ENCODE measurements at regions not wholly inside any gene's neighbourhood (a gene's known extent, or its start where the extent isn't known, plus 50 kb on each side); places are given as distances from the start of the nearest gene placed in this dataset.

GRCh38 chr2:60105906-60106305 lies 447.5 kb downstream of the BCL11A start:
- Histone ChIP-seq H3K27ac (no peak overlapping the region), H3K4me1 (peaks cover 0 to 8% (median 0%) of the 10 kb centered on the region in 9 donors), H3K27me3 (no peaks in the 10 kb centered on the region), H3K9me3 (no peaks in the 10 kb centered on the region), H3K4me3 (no peak overlapping the region), H3K36me3 (no peaks in the 10 kb centered on the region)
- ATAC-seq, result no peak
- DNase-seq, result no peak
- 85 to 90% methylated on average over 7 of the region's 7 CpGs for WGBS, 2 donors
- intact Hi-C loops (cut with DNase I), result loop anchor here in 2 of 10 donors (2.0 to 10.0 kb wide), 2 partner anchors 51 kb away; no protein-coding TSS in a partner anchor
- TF ChIP-seq, protein P1, sequence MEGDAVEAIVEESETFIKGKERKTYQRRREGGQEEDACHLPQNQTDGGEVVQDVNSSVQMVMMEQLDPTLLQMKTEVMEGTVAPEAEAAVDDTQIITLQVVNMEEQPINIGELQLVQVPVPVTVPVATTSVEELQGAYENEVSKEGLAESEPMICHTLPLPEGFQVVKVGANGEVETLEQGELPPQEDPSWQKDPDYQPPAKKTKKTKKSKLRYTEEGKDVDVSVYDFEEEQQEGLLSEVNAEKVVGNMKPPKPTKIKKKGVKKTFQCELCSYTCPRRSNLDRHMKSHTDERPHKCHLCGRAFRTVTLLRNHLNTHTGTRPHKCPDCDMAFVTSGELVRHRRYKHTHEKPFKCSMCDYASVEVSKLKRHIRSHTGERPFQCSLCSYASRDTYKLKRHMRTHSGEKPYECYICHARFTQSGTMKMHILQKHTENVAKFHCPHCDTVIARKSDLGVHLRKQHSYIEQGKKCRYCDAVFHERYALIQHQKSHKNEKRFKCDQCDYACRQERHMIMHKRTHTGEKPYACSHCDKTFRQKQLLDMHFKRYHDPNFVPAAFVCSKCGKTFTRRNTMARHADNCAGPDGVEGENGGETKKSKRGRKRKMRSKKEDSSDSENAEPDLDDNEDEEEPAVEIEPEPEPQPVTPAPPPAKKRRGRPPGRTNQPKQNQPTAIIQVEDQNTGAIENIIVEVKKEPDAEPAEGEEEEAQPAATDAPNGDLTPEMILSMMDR (IDR thresholded peaks at IDR 0.05), result no peak

- no peak for ATAC-seq
- no peaks in the 10 kb centered on the region for H3K36me3 ChIP-seq
- TF ChIP-seq, protein P1 (IDR thresholded peaks at IDR 0.05), result no peak
- peaks cover 0 to 8% (median 0%) of the 10 kb centered on the region in 9 donors for H3K4me1 ChIP-seq
- H3K27ac ChIP-seq, result no peak overlapping the region
- no peaks in the 10 kb centered on the region for H3K9me3 ChIP-seq
- 78 to 87% methylated on average over 10 of the region's 10 CpGs for WGBS, 2 donors
- H3K4me3 ChIP-seq, result no peak overlapping the region
- no peaks in the 10 kb centered on the region for H3K27me3 ChIP-seq
- DNase-seq, result no peak
- intact Hi-C loops (cut with DNase I), result loop anchor here in 1 of 10 donors (10.0 kb wide), 1 partner anchor 50 kb away; no protein-coding TSS in a partner anchor
Measured at GRCh38 chr2:60104514-60105505, 448.6 kb downstream of the BCL11A start.

DNA sequence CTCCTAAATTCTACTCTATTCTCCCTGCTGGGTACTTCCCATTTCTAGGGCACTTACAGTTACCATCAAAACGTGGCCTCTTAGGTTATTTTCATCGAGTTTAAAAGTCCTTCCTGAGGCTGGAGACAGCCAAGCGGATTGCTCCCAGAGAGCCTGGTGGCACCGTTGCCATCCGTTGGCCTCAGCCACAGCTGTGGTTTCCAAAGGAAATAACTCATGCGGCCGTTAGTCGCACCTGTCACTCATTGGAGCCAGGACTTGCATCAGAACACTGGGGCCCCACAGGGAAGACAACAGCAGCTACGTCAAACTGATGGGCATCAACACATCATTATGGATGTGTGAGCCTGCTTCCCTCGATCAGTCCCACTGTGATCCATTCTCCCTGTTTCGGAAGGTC lies 453.4 kb downstream of the BCL11A start:
- H3K4me3 ChIP-seq, result no peak overlapping the region
- no peaks in the 10 kb centered on the region for H3K27me3 ChIP-seq
- 73 to 81% methylated on average over 11 of the region's 11 CpGs for WGBS, 2 donors
- TF ChIP-seq, protein P1 (IDR thresholded peaks at IDR 0.05), result no peak
- no peaks in the 10 kb centered on the region for H3K9me3 ChIP-seq
- ATAC-seq, result no peak
- intact Hi-C loops (cut with DNase I), result loop anchor here in 1 of 10 donors (10.0 kb wide), 1 partner anchor 45 kb away; no protein-coding TSS in a partner anchor
- peaks cover 0 to 4% (median 0%) of the 10 kb centered on the region in 9 donors for H3K4me1 ChIP-seq
- no peak for DNase-seq
- no peaks in the 10 kb centered on the region for H3K36me3 ChIP-seq
- H3K27ac ChIP-seq, result no peak overlapping the region

DNA sequence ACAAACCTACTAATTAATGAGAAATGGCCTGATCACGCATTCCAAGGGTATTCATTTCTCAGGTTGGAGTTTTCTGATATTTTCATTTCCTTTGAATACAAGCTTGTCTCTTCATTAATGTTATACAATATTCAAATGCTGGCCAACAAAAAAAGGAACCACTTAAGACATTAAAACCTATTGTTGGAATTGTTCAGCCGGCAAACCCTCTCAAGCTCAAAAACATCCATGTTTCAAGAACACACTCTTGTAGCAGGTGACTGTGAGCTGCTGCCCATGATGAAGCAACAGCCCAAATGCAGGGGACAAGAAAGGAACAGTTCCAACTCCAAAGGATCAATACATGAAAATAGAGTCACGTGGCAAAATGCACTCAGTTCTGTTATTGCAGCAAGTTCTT lies 454.5 kb downstream of the BCL11A start:
- no peak overlapping the region for H3K27ac ChIP-seq
- no peak overlapping the region for H3K4me3 ChIP-seq
- TF ChIP-seq, protein P1 (IDR thresholded peaks at IDR 0.05), result no peak
- DNase-seq (no peak), ATAC-seq (no peak)
- WGBS, 2 donors, result 74 to 78% methylated on average over 3 of the region's 3 CpGs
- peaks cover 0 to 14% (median 0%) of the 10 kb centered on the region in 9 donors for H3K4me1 ChIP-seq
- no peaks in the 10 kb centered on the region for H3K9me3 ChIP-seq
- intact Hi-C loops (cut with DNase I), result no loop called here
- no peaks in the 10 kb centered on the region for H3K36me3 ChIP-seq
- no peaks in the 10 kb centered on the region for H3K27me3 ChIP-seq

All from heart right ventricle (tissue), 16 donors.